ENCODE measurements at regions not wholly inside any gene's neighbourhood (a gene's known extent, or its start where the extent isn't known, plus 50 kb on each side); places are given as distances from the start of the nearest gene placed in this dataset.
A peak's percentile ranks its signal among the peaks of the same experiment; 100 is the strongest.
"Not testable (repeated sequence)": the region's sequence is repeated elsewhere in the genome, so short reads cannot be mapped to it uniquely, and the experiment has no call there.

- H3K4me3 ChIP-seq (ENCODE audit: insufficient read depth, low read depth, low read length), result no peak overlapping the region
- DNase-seq, result peak; percentile 3
- no peaks in the 10 kb centered on the region for H3K36me3 ChIP-seq (replicated peaks; ENCODE audit: control insufficient read depth, insufficient read depth, low read length)
- no peaks in the 10 kb centered on the region for H3K27me3 ChIP-seq (ENCODE audit: control insufficient read depth, insufficient read depth, low read length)
Observed at GRCh38 chr3:68504201-68504600, 428.1 kb downstream of the TAFA4 start.

- H3K4me3 ChIP-seq (ENCODE audit: insufficient read depth, low read depth, low read length); H3K27me3 ChIP-seq (ENCODE audit: control insufficient read depth, insufficient read depth, low read length); DNase-seq; H3K36me3 ChIP-seq (replicated peaks; ENCODE audit: control insufficient read depth, insufficient read depth, low read length): not testable (repeated sequence)
Observed at GRCh38 chr3:68485845-68486244, 446.5 kb downstream of the TAFA4 start.

GRCh38 chr3:68485051-68485450, 447.3 kb downstream of the TAFA4 start:
- H3K4me3 ChIP-seq (ENCODE audit: insufficient read depth, low read depth, low read length), result no peak overlapping the region
- H3K27me3 ChIP-seq (ENCODE audit: control insufficient read depth, insufficient read depth, low read length), result no peaks in the 10 kb centered on the region
- DNase-seq, result no peak
- no peaks in the 10 kb centered on the region for H3K36me3 ChIP-seq (replicated peaks; ENCODE audit: control insufficient read depth, insufficient read depth, low read length)

- Histone ChIP-seq H3K36me3 (replicated peaks; ENCODE audit: control insufficient read depth, insufficient read depth, low read length) (no peaks in the 10 kb centered on the region), H3K4me3 (ENCODE audit: insufficient read depth, low read depth, low read length) (no peak overlapping the region), H3K27me3 (ENCODE audit: control insufficient read depth, insufficient read depth, low read length) (no peaks in the 10 kb centered on the region)
- no peak for DNase-seq
Observed at GRCh38 chr3:68483601-68484000, 448.7 kb downstream of the TAFA4 start.

GRCh38 chr3:68483041-68483440, 449.3 kb downstream of the TAFA4 start:
- no peaks in the 10 kb centered on the region for H3K27me3 ChIP-seq (ENCODE audit: control insufficient read depth, insufficient read depth, low read length)
- H3K36me3 ChIP-seq (replicated peaks; ENCODE audit: control insufficient read depth, insufficient read depth, low read length), result no peaks in the 10 kb centered on the region
- no peak overlapping the region for H3K4me3 ChIP-seq (ENCODE audit: insufficient read depth, low read depth, low read length)
- DNase-seq, result no peak

GRCh38 chr3:68482565-68482964, 449.8 kb downstream of the TAFA4 start:
- no peak for DNase-seq
- Histone ChIP-seq H3K4me3 (ENCODE audit: insufficient read depth, low read depth, low read length) (no peak overlapping the region), H3K36me3 (replicated peaks; ENCODE audit: control insufficient read depth, insufficient read depth, low read length) (no peaks in the 10 kb centered on the region), H3K27me3 (ENCODE audit: control insufficient read depth, insufficient read depth, low read length) (no peaks in the 10 kb centered on the region)

- no peak for DNase-seq
- no peak overlapping the region for H3K4me3 ChIP-seq (ENCODE audit: insufficient read depth, low read depth, low read length)
- H3K36me3 ChIP-seq (replicated peaks; ENCODE audit: control insufficient read depth, insufficient read depth, low read length), result no peaks in the 10 kb centered on the region
- H3K27me3 ChIP-seq (ENCODE audit: control insufficient read depth, insufficient read depth, low read length), result no peaks in the 10 kb centered on the region
Observed at GRCh38 chr3:68479779-68480178, 452.6 kb downstream of the TAFA4 start.

GRCh38 chr3:68468695-68469375, 463.5 kb downstream of the TAFA4 start:
- DNase-seq, result no peak
- Histone ChIP-seq H3K4me3 (ENCODE audit: insufficient read depth, low read depth, low read length) (no peak overlapping the region), H3K27me3 (ENCODE audit: control insufficient read depth, insufficient read depth, low read length) (no peaks in the 10 kb centered on the region), H3K36me3 (replicated peaks; ENCODE audit: control insufficient read depth, insufficient read depth, low read length) (no peaks in the 10 kb centered on the region)

GRCh38 chr3:68467465-68467864, 464.9 kb downstream of the TAFA4 start:
- Histone ChIP-seq H3K4me3 (ENCODE audit: insufficient read depth, low read depth, low read length) (no peak overlapping the region), H3K27me3 (ENCODE audit: control insufficient read depth, insufficient read depth, low read length) (no peaks in the 10 kb centered on the region), H3K36me3 (replicated peaks; ENCODE audit: control insufficient read depth, insufficient read depth, low read length) (no peaks in the 10 kb centered on the region)
- DNase-seq, result no peak

GRCh38 chr3:68458581-68458980, 473.8 kb downstream of the TAFA4 start:
- Histone ChIP-seq H3K4me3 (ENCODE audit: insufficient read depth, low read depth, low read length) (no peak overlapping the region), H3K27me3 (ENCODE audit: control insufficient read depth, insufficient read depth, low read length) (no peaks in the 10 kb centered on the region), H3K36me3 (replicated peaks; ENCODE audit: control insufficient read depth, insufficient read depth, low read length) (no peaks in the 10 kb centered on the region)
- no peak for DNase-seq

GRCh38 chr3:68448510-68449383, 483.6 kb downstream of the TAFA4 start:
- Histone ChIP-seq H3K4me3 (ENCODE audit: insufficient read depth, low read depth, low read length) (no peak overlapping the region), H3K36me3 (replicated peaks; ENCODE audit: control insufficient read depth, insufficient read depth, low read length) (no peaks in the 10 kb centered on the region), H3K27me3 (ENCODE audit: control insufficient read depth, insufficient read depth, low read length) (no peaks in the 10 kb centered on the region)
- no peak for DNase-seq

GRCh38 chr3:68447885-68448284, 484.5 kb downstream of the TAFA4 start:
- H3K4me3 ChIP-seq (ENCODE audit: insufficient read depth, low read depth, low read length), result no peak overlapping the region
- no peaks in the 10 kb centered on the region for H3K27me3 ChIP-seq (ENCODE audit: control insufficient read depth, insufficient read depth, low read length)
- DNase-seq, result peak; percentile 2
- no peaks in the 10 kb centered on the region for H3K36me3 ChIP-seq (replicated peaks; ENCODE audit: control insufficient read depth, insufficient read depth, low read length)

- no peak for DNase-seq
- Histone ChIP-seq H3K4me3 (ENCODE audit: insufficient read depth, low read depth, low read length) (no peak overlapping the region), H3K27me3 (ENCODE audit: control insufficient read depth, insufficient read depth, low read length) (no peaks in the 10 kb centered on the region), H3K36me3 (replicated peaks; ENCODE audit: control insufficient read depth, insufficient read depth, low read length) (no peaks in the 10 kb centered on the region)
Observed at GRCh38 chr3:68441054-68441453, 491.3 kb downstream of the TAFA4 start.

- Histone ChIP-seq H3K36me3 (replicated peaks; ENCODE audit: control insufficient read depth, insufficient read depth, low read length) (no peaks in the 10 kb centered on the region), H3K4me3 (ENCODE audit: insufficient read depth, low read depth, low read length) (no peak overlapping the region), H3K27me3 (ENCODE audit: control insufficient read depth, insufficient read depth, low read length) (no peaks in the 10 kb centered on the region)
- no peak for DNase-seq
Observed at GRCh38 chr3:68436619-68437401, 495.5 kb downstream of the TAFA4 start.

- Histone ChIP-seq H3K27me3 (ENCODE audit: control insufficient read depth, insufficient read depth, low read length) (no peaks in the 10 kb centered on the region), H3K36me3 (replicated peaks; ENCODE audit: control insufficient read depth, insufficient read depth, low read length) (no peaks in the 10 kb centered on the region), H3K4me3 (ENCODE audit: insufficient read depth, low read depth, low read length) (no peak overlapping the region)
- DNase-seq, result no peak
Observed at GRCh38 chr3:68428495-68428894, 503.9 kb downstream of the TAFA4 start.

Measured in H7 (cell line).